Activated CD8-positive, alpha-beta memory T cell treated with anti-CD3 and anti-CD28 coated beads, Interleukin-2, amount 10 ng/mL, durations not matched to agents 7 days and 5 days (primary cell): ENCODE measurements at regions not wholly inside any gene's neighbourhood (a gene's known extent, or its start where the extent isn't known, plus 50 kb on each side); places are given as distances from the start of the nearest gene placed in this dataset.
"Not testable (repeated sequence)": the region's sequence is repeated elsewhere in the genome, so short reads cannot be mapped to it uniquely, and the experiment has no call there.

Experiments used
- ATAC-seq: fragments of 150-1000 bp; cut with Tn5 transposase; one replicate; pipeline ENCODE4 v1.10.0; 2021; ENCODE audit warnings: moderate library complexity
- CTCF ChIA-PET: fragments of 350-600 bp; sonication (Branson Sonifier 250); formaldehyde crosslinking; loops from one replicate; lab custom pipeline; 2021; ENCODE audit warnings: antibody characterized with exemption; lab: Charles Lee
- DNase-seq: peaks from one replicate; pipeline ENCODE4 v3.0.0-alpha.2; 2020
- H3K27ac Mint-ChIP-seq: one replicate; pipeline ENCODE4 v1.8.0; 2021; ENCODE audit warnings: mild to moderate bottlenecking, mixed read lengths
- H3K27me3 Mint-ChIP-seq: one replicate; pipeline ENCODE4 v1.8.0; 2021; ENCODE audit warnings: mixed read lengths
- H3K36me3 Mint-ChIP-seq: one replicate; pipeline ENCODE4 v1.8.0; 2021; ENCODE audit warnings: mild to moderate bottlenecking, mixed read lengths
- H3K4me1 Mint-ChIP-seq: one replicate; pipeline ENCODE4 v1.8.0; 2021; ENCODE audit warnings: mixed read lengths
- H3K4me3 Mint-ChIP-seq: one replicate; pipeline ENCODE4 v1.8.0; 2021; ENCODE audit warnings: mild to moderate bottlenecking, moderate library complexity, mixed read lengths
- H3K9me3 Mint-ChIP-seq: one replicate; pipeline ENCODE4 v1.8.0; 2022; ENCODE audit warnings: low read depth, mixed read lengths

DNA sequence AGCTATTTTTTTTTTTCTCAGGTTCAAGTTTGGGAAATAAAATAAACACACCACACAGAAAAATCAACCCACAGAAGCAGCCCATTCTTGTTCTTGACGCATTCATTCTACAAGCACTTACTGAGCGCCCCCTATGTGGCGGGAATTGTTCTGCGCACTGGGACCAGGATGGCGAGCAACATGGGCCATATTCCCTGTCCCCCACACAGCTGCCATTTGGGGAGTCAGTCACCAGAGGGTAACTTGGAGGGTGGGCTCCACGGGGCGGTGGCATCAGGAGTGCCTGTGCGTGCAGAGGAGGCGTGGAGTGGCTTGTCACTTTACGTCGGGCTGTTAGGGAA, 185.0 kb upstream of the PDE10A start:
- Mint-ChIP-seq H3K9me3 (no peaks in the 10 kb centered on the region), H3K4me3 (no peak overlapping the region), H3K36me3 (no peaks in the 10 kb centered on the region), H3K4me1 (peaks cover 5% of the 10 kb centered on the region), H3K27me3 (peaks cover 59% of the 10 kb centered on the region), H3K27ac (no peak overlapping the region)
- ATAC-seq (no peak), DNase-seq (no peak)
- CTCF ChIA-PET, result interaction anchor here (1.0 kb wide), 1 partner anchor 36 kb away, joined by 3 read pairs; no protein-coding TSS in a partner anchor

DNA sequence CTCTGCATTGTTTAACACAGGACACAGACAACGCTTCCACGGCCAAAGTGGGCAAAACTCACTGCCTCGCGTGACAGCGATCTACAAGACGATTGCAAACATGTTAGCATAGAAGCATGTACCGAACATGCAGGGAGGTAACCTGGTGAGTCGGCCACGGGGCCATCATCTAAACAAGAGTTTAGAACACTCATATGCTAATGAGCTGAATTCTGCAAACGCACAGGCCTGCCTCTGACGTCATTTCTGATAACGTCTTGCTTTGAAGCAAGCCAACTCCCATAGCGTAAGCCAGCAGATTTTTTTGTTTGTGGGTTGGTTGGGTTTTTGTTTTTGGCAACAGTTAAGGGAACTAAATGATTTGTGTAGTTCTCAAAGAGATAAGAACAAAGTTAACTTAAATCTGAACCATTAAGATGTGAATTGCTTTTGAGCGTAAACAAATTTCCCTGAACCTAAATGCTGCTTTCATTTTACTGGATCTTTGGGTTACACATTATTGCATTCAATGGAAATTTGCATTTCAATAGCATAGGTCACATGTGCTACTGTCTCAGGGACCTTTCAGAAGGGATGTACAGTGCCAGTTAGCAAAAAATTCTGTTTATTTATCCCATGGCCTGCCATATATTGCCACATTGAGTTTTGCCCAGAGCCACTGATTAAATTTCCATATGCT, 184.5 kb upstream of the PDE10A start:
- CTCF ChIA-PET, result interaction anchor here (1.0 kb wide), 1 partner anchor 37 kb away, joined by 3 read pairs; no protein-coding TSS in a partner anchor
- H3K27me3 Mint-ChIP-seq, result peaks cover 57% of the 10 kb centered on the region
- no peak overlapping the region for H3K4me3 Mint-ChIP-seq
- H3K4me1 Mint-ChIP-seq, result peaks cover 5% of the 10 kb centered on the region
- no peaks in the 10 kb centered on the region for H3K9me3 Mint-ChIP-seq
- no peaks in the 10 kb centered on the region for H3K36me3 Mint-ChIP-seq
- ATAC-seq (no peak), DNase-seq (no peak)
- no peak overlapping the region for H3K27ac Mint-ChIP-seq

DNA sequence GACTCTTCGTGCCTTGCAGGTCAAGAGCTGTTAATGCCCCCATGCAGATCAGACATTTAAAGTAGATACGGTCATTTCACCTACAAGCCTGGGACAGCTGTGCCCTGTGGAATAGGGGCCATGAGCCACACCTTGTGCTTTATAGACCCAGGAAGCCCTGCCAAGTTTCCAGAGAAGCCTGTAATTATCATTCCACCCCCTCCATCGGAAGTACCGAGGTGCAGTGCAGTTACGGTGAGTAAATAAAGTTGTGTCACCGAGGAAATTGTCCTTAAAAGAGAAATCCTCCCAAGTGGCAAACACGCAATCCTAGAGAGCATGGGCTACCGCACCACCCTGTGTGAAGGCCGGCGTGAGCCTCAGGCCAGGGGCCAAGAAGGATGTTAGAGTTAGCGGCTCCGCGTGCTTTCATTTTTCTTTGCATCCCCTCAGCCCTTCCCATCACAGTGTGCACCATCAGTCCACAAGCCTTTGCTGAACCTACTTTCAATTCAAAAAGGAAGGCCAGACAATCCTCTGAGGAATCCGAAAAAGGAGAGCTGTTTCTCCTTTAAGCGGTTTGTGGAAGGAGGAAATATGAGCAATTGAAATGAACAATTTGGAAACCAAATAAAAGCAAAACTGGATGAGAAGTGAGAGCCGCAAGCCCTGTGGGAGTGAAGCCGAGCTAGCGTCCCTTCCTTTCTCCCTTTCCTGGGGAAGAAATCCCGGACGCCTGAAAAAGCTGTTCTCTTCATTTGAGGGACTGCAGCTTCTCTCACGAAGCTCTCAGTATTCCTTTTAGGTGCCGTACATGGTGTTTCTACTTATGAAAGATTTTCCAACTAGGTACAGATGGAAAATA, 183.3 kb upstream of the PDE10A start:
- Mint-ChIP-seq H3K36me3 (no peaks in the 10 kb centered on the region), H3K4me1 (peaks cover 5% of the 10 kb centered on the region), H3K27ac (no peak overlapping the region), H3K9me3 (no peaks in the 10 kb centered on the region), H3K27me3 (peaks cover 53% of the 10 kb centered on the region), H3K4me3 (no peak overlapping the region)
- ATAC-seq, result no peak
- no peak for DNase-seq
- CTCF ChIA-PET, result no interaction called here

DNA sequence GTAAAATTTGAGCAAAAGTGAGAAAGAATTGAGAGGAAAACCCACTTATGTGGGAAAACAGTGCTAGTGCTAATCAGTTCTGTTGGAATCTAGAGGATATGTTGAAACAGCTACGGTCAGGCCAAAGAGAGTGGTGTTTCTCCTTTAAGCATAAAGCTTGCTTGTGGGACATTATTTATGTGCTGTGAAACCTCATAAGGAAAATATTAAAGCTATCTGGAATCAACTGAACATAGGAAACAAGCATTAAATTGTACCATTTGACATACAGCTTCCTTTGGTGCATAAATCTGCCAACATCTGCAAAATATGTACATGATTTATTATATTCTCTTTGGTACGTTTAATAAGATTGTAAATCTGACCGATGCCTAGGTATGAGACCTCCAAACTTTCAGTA, 182.5 kb upstream of the PDE10A start:
- no peak for DNase-seq
- Mint-ChIP-seq H3K4me3 (no peak overlapping the region), H3K9me3 (no peaks in the 10 kb centered on the region), H3K4me1 (peaks cover 5% of the 10 kb centered on the region), H3K36me3 (no peaks in the 10 kb centered on the region), H3K27ac (no peak overlapping the region), H3K27me3 (peaks cover 49% of the 10 kb centered on the region)
- ATAC-seq, result no peak
- CTCF ChIA-PET, result no interaction called here

DNA sequence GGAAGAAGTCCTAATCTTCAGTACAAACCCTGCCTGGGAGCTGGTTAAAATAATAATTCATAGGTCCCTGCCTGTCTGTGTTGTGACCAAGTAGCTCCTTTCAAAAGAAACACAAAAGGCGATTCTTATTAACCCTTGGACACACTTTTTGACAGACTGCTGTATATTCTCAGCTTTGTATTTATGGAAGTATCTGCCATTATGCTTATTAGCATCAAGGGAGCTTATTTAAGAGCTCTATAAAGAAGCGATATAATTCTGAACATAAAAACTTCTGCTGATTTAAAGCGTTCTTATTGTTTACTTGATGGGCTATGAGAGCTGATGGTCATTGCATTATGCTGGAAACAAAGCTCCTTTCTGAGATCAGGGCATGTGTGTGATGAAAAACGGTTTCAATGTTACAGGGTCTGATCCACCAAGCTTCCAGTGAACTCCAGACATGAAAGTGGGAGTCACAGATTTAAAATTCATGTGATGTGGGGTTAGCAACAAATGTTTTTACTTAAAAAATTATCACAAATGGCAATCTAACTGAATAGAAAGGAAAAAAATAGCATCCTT, 181.8 kb upstream of the PDE10A start:
- Mint-ChIP-seq H3K9me3 (no peaks in the 10 kb centered on the region), H3K27ac (no peak overlapping the region), H3K36me3 (no peaks in the 10 kb centered on the region), H3K27me3 (peaks cover 43% of the 10 kb centered on the region), H3K4me1 (peaks cover 2% of the 10 kb centered on the region), H3K4me3 (no peak overlapping the region)
- no peak for ATAC-seq
- DNase-seq, result no peak
- CTCF ChIA-PET, result no interaction called here

- no peaks in the 10 kb centered on the region for H3K9me3 Mint-ChIP-seq
Measured at GRCh38 chr6:165844232-165844631, 181.2 kb upstream of the PDE10A start.

DNA sequence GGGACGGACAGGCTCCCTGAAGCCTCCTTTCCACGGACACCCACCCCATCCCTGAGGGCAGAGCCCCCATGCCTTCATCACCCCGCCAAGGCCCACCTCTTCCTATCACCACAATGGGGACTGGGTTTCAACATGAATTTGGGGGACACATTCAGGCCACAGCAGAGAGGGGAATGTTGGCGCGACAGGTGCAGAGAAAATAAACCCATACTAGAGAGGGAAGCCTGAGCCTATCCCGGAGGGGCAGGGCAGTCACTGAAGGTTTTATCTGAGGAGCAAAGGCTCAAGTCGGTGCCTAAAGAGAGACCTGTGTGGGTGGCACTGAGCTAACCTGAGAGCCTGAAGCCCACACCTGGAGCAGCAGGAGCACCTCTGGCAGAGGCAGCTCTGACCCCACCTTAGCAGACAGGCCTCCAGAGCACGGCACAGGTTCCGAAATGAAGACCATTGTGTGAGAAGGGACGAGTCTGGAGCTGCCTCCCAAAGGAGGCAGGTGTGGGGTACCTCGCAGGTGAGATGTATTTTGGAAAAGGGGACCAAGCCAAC, 180.6 kb upstream of the PDE10A start:
- ATAC-seq (no peak), DNase-seq (no peak)
- Mint-ChIP-seq H3K36me3 (no peaks in the 10 kb centered on the region), H3K9me3 (no peaks in the 10 kb centered on the region), H3K4me1 (no peaks in the 10 kb centered on the region), H3K27me3 (peaks cover 37% of the 10 kb centered on the region), H3K27ac (no peak overlapping the region), H3K4me3 (no peak overlapping the region)
- CTCF ChIA-PET, result no interaction called here

More at GRCh38 chr6:165844232-165844631, 181.2 kb upstream of the PDE10A start:
- Mint-ChIP-seq H3K4me1 (no peaks in the 10 kb centered on the region), H3K4me3 (no peak overlapping the region), H3K36me3 (no peaks in the 10 kb centered on the region), H3K27ac (no peak overlapping the region), H3K27me3 (peaks cover 38% of the 10 kb centered on the region)
- DNase-seq (no peak), ATAC-seq (no peak)
- CTCF ChIA-PET, result no interaction called here

GRCh38 chr6:165843121-165843520, 180.1 kb upstream of the PDE10A start:
- Mint-ChIP-seq H3K27me3 (peaks cover 37% of the 10 kb centered on the region), H3K27ac (no peak overlapping the region), H3K9me3 (no peaks in the 10 kb centered on the region), H3K4me1 (no peaks in the 10 kb centered on the region), H3K36me3 (no peaks in the 10 kb centered on the region), H3K4me3 (no peak overlapping the region)
- no peak for ATAC-seq
- CTCF ChIA-PET, result no interaction called here
- no peak for DNase-seq

- Mint-ChIP-seq H3K4me1 (no peaks in the 10 kb centered on the region), H3K27me3 (peaks cover 32% of the 10 kb centered on the region), H3K36me3 (no peaks in the 10 kb centered on the region), H3K9me3 (no peaks in the 10 kb centered on the region), H3K4me3 (no peak overlapping the region), H3K27ac (no peak overlapping the region)
- ATAC-seq, result no peak
- CTCF ChIA-PET, result interaction anchor here (1.4 kb wide), 1 partner anchor 8 kb away, joined by 7 read pairs; no protein-coding TSS in a partner anchor
- no peak for DNase-seq
Measured at GRCh38 chr6:165842281-165842936, 179.4 kb upstream of the PDE10A start.

- ATAC-seq, result no peak
- H3K9me3 Mint-ChIP-seq, result no peaks in the 10 kb centered on the region
- CTCF ChIA-PET, result interaction anchor here (1.4 kb wide), 1 partner anchor 9 kb away, joined by 7 read pairs; no protein-coding TSS in a partner anchor
- H3K27ac Mint-ChIP-seq, result no peak overlapping the region
- no peaks in the 10 kb centered on the region for H3K4me1 Mint-ChIP-seq
- DNase-seq, result no peak
- H3K27me3 Mint-ChIP-seq, result peaks cover 19% of the 10 kb centered on the region
- H3K36me3 Mint-ChIP-seq, result no peaks in the 10 kb centered on the region
- H3K4me3 Mint-ChIP-seq, result no peak overlapping the region
Measured at GRCh38 chr6:165841153-165841558, 178.1 kb upstream of the PDE10A start.

DNA sequence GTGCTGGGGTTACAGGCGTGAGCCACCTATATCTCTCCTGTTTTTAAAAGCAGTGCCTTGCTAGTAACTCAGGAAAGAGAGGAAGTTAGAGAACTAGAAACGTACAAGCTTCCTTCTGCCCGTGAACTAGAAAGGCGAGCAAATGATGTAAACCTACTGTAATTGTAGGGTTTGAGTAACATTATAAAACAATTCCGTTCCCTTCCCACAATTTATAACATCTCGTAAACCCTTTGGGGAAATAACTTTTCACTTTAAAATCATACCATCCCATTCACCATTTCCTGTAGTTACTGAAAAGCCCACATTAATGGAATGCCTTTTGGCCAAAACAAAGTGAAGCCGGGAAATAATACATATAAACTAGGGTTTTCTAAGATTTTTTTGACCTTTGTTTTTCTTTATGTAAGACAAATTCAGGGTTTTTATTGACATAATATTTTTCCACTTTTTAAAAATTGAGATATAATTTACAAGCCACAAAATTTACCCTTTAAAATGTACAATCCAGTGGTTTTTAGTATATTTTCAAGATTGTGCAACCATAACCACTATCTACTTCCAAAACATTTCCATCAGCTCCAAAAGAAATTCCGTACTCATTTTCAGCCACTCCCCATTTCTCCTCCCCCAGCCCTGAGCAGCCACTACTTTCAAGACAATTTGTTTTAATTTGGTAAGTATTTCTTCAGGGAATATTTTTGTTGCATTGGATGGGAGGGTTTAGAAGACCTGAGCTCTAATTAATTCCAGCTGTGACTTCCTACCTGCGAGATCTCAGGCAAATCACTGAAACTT, 175.1 kb upstream of the PDE10A start:
- Mint-ChIP-seq H3K4me3 (no peak overlapping the region), H3K4me1 (no peaks in the 10 kb centered on the region), H3K27me3 (peaks cover 9% of the 10 kb centered on the region), H3K9me3 (no peaks in the 10 kb centered on the region), H3K27ac (no peak overlapping the region), H3K36me3 (no peaks in the 10 kb centered on the region)
- ATAC-seq, result no peak
- no peak for DNase-seq
- CTCF ChIA-PET, result no interaction called here

DNA sequence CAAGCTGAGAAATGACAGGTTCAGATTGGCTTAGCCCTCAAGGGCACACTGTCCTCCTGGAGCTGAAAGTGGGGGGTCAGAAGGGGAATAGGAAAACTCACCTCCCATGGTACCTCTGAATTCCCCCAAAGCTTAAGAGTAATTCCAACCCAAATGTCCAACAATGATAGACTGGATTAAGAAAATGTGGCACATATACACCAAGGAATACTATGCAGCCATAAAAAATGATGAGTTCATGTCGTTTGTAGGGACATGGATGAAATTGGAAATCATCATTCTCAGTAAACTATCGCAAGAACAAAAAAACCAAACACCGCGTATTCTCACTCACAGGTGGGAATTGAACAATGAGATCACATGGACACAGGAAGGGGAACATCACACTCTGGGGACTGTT, 173.6 kb upstream of the PDE10A start:
- ATAC-seq, H3K4me1 Mint-ChIP-seq, H3K36me3 Mint-ChIP-seq, H3K27ac Mint-ChIP-seq, DNase-seq, H3K9me3 Mint-ChIP-seq, CTCF ChIA-PET, H3K4me3 Mint-ChIP-seq: not testable (repeated sequence)
- H3K27me3 Mint-ChIP-seq, result peaks cover 11% of the 10 kb centered on the region
